GM12865 (cell line): ENCODE measurements at regions not wholly inside any gene's neighbourhood (a gene's known extent, or its start where the extent isn't known, plus 50 kb on each side); places are given as distances from the start of the nearest gene placed in this dataset.

Source experiments
- DNase-seq: peaks from one replicate; pipeline ENCODE4 v3.0.0; 2010; ENCODE audit warnings: low read depth
- H3K4me3 ChIP-seq: 2 replicates; pipeline ENCODE4 v1.5.1; 2011; ENCODE audit warnings: mild to moderate bottlenecking, low read depth, low read length, control low read depth
- TF ChIP-seq, protein P1 (sequence below): IDR thresholded peaks from 2 replicates; pipeline ENCODE4 v1.5.1; 2011; ENCODE audit warnings: low read length, control low read depth, low read depth, inconsistent platforms; ENCODE audit not compliant: insufficient read depth; ENCODE audit errors: missing control alignments

DNA sequence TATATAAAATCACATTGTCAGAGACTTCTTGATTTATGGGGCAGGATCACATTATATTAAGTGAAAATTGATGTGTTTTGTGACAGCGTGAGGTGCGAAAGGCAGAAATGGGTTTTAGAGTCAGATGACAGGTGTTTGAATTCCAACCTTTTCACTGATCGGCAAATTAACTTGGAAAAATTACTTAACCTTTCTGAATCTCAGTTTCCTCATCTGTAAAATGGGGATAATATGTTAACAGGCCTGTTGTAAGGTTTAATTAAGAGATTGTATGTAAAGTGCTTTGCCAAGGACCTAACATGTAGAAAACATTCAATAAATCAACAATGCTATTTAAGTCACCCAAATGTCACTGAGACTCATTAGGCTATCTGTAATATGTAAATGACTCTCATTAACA is 221.2 kb upstream of the LYZL1 start:
- TF ChIP-seq, protein P1, sequence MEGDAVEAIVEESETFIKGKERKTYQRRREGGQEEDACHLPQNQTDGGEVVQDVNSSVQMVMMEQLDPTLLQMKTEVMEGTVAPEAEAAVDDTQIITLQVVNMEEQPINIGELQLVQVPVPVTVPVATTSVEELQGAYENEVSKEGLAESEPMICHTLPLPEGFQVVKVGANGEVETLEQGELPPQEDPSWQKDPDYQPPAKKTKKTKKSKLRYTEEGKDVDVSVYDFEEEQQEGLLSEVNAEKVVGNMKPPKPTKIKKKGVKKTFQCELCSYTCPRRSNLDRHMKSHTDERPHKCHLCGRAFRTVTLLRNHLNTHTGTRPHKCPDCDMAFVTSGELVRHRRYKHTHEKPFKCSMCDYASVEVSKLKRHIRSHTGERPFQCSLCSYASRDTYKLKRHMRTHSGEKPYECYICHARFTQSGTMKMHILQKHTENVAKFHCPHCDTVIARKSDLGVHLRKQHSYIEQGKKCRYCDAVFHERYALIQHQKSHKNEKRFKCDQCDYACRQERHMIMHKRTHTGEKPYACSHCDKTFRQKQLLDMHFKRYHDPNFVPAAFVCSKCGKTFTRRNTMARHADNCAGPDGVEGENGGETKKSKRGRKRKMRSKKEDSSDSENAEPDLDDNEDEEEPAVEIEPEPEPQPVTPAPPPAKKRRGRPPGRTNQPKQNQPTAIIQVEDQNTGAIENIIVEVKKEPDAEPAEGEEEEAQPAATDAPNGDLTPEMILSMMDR = no peak
- no peak for DNase-seq
- no peak overlapping the region for H3K4me3 ChIP-seq

DNA sequence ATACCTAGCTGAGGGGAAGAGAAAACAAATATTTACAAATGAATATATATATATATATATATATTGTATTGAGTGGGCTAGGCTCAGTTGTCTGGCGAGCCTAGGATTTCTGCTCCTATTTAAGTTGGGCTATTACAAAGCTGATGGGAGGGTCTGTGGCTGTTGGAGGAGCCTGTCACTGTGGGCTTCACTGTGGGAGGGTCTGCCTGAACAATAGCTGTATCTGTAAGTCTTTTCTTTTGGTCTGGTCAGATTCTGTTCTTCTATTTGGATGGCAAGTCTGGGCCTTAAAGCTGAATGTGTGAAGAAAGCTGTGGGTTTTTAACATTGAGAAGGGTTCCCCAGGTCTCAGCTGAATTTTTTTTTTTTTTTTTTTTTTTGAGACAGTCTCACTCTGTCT is 220.6 kb upstream of the LYZL1 start:
- TF ChIP-seq, protein P1 = no peak
- no peak overlapping the region for H3K4me3 ChIP-seq
- DNase-seq = no peak

DNA sequence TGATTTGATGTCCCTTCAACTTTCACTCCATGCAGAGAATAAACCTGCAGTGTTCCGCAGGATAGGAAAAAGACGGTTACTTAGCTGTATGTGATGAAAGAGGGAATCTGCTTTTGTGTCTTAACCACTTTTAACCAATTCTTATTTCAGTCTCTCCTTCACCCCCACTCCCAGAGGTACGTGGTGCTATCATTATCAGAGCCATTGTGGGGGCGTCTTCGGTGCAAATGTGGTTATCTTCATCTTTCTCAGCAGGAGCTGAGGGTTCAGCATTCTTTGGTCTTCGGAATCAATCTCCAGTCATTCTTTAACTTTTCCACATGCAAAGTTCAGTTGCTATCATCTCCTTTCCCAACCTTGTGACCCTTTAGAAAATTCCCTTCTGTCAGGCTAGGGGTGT is 219.9 kb upstream of the LYZL1 start:
- no peak overlapping the region for H3K4me3 ChIP-seq
- TF ChIP-seq, protein P1 = no peak
- no peak for DNase-seq

DNA sequence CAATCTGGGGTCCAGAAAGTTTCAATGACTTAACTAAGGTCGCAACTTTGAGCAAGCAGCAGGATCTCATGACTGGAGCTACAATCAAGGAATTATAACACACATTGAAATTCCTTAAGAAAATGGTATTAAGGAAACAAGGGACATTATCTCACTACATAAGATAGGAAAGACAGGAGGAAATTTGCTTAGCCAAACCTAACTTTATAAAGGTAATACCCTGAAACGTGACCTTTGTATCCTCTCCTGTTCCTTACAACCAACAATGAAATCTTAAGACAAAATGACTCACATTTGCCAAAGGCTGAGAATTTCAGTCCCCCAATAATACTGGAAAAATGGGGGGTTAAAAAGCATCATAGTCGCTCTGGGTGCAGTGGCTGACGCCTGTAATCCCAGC is 218.9 kb upstream of the LYZL1 start:
- no peak overlapping the region for H3K4me3 ChIP-seq
- no peak for DNase-seq
- TF ChIP-seq, protein P1 = no peak

DNA sequence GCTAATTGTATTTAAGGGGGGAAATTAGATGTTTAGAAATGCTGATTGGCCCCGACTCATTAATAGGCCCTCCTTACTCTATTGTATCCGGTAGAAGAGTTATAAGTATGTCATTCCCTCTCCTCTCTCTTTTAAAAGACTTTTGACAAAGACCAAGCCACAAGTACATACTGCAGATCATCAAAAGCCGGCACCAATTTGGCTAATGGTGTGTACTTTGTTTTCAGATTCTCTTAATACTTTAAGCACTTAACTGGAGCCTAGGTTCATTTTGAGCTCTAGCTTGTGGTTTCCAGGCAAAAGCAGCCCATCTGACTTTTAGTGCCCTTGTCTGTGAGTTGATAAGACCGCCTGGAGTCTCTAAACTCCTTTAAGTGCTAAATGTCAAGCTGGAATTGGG is 210.0 kb upstream of the LYZL1 start:
- no peak for DNase-seq
- no peak overlapping the region for H3K4me3 ChIP-seq
- TF ChIP-seq, protein P1 = no peak

DNA sequence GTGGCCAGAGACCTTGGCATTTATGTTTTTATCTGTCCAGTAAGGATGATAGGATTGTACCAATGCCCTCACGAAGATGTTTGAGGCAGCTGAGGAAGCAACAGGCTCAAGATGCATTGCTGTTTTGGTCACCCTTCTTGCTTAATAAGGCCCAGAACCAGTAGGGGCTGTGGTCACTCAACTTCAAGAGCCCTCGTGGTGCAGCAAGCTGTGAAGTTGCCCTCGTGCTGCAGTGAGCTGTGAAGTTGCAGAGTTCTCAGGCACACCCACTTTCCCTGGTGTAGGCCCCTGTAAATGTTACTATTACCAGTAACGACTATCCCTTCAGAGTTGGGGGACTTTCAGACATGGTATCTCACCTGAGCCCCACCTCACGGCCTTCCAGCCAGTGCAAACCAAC is 207.6 kb upstream of the LYZL1 start:
- TF ChIP-seq, protein P1 = no peak

DNA sequence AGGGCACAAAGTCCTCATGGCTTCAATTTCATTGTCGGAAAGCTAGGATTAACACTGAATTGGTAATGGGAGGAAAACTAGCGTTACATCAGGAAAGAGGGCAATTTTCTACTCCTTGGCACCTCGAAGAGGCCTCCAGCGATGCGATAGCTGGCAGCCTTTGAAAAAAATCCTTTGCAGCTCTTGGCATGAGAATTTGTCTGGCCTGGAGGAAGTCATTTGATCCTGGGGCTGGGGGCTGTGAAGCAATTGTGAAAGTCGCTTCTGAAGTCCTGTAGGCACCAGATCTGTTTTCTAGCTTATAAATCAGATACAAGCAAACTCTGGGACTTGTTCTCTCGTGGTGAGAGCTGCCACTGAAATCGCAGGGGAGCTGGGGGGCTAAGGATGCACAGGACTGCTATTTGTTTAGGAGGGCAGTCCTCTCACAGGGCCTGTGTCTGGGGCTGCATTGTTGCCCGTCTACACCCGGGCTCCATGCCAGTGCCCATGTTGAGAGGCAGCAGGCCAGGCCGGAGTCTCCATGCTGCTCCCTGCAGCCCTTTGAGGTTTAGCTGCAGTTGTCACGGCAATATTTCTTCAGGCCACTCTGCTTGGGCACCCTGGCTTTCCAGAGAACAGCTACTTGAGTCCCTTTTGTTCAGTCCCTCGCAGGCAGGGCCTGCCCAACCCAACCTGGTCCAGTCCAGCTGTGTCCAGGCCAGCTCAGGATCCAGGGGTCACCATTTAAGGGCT is 206.8 kb upstream of the LYZL1 start:
- TF ChIP-seq, protein P1 = no peak
- DNase-seq = no peak
- no peak overlapping the region for H3K4me3 ChIP-seq

More for the DNA sequence above, 207.6 kb upstream of the LYZL1 start:
- H3K4me3 ChIP-seq = no peak overlapping the region
- no peak for DNase-seq
